ENCODE measurements at regions not wholly inside any gene's neighbourhood (a gene's known extent, or its start where the extent isn't known, plus 50 kb on each side); places are given as distances from the start of the nearest gene placed in this dataset.

DNA sequence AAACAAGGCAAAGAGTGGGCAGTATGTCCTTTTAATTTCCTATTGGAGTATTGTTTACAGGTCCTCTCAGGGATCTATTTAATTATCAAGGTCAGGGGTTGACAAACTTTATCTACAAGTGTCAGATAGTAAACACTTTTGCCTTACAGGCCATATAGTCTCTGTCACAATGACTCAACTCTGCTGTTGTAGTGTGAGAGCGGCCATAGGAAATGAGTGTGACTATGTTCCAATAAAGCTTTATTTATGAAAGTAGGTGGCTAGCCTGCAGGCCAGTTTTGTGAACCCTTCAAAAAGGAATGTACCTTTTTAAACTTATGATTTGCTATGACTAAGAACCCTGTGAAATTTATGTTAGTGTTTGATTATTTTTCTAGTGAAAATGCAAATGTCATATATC, 156.1 kb downstream of the GPAT3 start:
- no peak overlapping the region for H3K4me3 ChIP-seq (ENCODE audit: low read depth, low read length)
- TF ChIP-seq, protein P1, sequence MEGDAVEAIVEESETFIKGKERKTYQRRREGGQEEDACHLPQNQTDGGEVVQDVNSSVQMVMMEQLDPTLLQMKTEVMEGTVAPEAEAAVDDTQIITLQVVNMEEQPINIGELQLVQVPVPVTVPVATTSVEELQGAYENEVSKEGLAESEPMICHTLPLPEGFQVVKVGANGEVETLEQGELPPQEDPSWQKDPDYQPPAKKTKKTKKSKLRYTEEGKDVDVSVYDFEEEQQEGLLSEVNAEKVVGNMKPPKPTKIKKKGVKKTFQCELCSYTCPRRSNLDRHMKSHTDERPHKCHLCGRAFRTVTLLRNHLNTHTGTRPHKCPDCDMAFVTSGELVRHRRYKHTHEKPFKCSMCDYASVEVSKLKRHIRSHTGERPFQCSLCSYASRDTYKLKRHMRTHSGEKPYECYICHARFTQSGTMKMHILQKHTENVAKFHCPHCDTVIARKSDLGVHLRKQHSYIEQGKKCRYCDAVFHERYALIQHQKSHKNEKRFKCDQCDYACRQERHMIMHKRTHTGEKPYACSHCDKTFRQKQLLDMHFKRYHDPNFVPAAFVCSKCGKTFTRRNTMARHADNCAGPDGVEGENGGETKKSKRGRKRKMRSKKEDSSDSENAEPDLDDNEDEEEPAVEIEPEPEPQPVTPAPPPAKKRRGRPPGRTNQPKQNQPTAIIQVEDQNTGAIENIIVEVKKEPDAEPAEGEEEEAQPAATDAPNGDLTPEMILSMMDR (IDR thresholded peaks at IDR 0.05; ENCODE audit: insufficient read depth, low read depth, low read length, missing control alignments), result no peak
- DNase-seq (ENCODE audit: low read depth), result no peak

DNA sequence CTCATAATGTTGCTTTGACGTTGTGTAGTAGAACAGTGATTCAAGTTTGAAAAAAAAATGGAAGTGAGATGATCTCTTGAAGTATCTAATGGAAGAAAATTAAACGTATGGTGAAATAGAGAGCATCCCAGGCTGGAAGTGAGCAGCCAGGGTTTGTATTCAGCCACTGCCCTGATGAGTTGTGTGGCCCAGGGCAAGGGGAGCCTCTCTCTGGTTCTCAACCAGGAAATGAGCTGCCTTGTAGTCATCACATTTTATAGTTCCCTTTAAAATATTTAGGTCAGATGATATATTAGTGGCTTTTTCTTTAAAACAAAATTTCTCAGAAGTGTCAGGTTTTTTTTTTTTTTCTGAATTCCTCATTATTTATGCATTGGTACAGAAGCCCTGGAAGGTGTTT, 150.3 kb downstream of the GPAT3 start:
- no peak for DNase-seq (ENCODE audit: low read depth)
- TF ChIP-seq, protein P1 (IDR thresholded peaks at IDR 0.05; ENCODE audit: insufficient read depth, low read depth, low read length, missing control alignments), result no peak
- no peak overlapping the region for H3K4me3 ChIP-seq (ENCODE audit: low read depth, low read length)

DNA sequence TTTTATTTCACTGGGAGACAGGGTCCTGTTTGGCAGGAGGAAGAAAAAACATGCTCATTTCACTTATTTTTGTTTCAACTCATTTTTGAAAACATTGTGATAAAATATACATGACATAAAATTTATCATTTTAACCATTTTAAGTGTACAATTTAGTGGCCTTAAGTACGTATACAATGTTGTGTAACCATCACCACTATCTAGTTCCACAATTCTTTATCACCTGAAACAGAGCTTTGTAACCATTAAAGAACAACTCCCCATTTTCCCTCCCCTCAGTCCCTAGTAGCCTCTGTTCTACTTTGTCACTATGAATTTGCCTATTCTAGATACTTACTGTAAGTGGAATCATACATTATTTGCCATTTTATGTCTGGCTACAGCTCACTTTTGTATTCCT, 143.8 kb downstream of the GPAT3 start:
- TF ChIP-seq, protein P1 (IDR thresholded peaks at IDR 0.05; ENCODE audit: insufficient read depth, low read depth, low read length, missing control alignments), result no peak
- no peak overlapping the region for H3K4me3 ChIP-seq (ENCODE audit: low read depth, low read length)
- no peak for DNase-seq (ENCODE audit: low read depth)

GRCh38 chr4:83679254-83679653, 143.3 kb downstream of the GPAT3 start:
- DNase-seq (ENCODE audit: low read depth), result no peak
- no peak overlapping the region for H3K4me3 ChIP-seq (ENCODE audit: low read depth, low read length)
- TF ChIP-seq, protein P1 (IDR thresholded peaks at IDR 0.05; ENCODE audit: insufficient read depth, low read depth, low read length, missing control alignments), result no peak

GRCh38 chr4:83677656-83678055, 141.7 kb downstream of the GPAT3 start:
- H3K4me3 ChIP-seq (ENCODE audit: low read depth, low read length), result no peak overlapping the region
- no peak for DNase-seq (ENCODE audit: low read depth)
- TF ChIP-seq, protein P1 (IDR thresholded peaks at IDR 0.05; ENCODE audit: insufficient read depth, low read depth, low read length, missing control alignments), result no peak

DNA sequence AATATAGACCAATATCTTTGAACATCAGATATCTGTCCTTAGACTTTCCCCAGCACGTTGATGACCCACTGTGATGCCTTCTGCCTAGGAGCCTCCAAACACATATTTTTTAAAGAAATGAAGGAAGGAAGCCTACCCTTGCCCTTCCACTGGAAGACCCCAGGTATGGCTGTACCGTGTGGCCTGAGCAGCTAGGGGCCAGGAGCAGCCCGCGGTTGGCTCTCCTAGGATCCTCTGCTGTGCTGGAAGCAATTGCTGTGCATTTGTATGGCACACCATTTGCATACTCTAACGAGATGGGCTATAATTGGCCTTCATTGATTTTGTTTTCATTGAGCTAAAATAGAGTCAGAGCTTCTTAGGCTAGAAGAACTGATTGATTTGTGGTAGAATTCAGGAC, 128.8 kb downstream of the GPAT3 start:
- TF ChIP-seq, protein P1 (IDR thresholded peaks at IDR 0.05; ENCODE audit: insufficient read depth, low read depth, low read length, missing control alignments), result no peak
- no peak for DNase-seq (ENCODE audit: low read depth)
- no peak overlapping the region for H3K4me3 ChIP-seq (ENCODE audit: low read depth, low read length)

GRCh38 chr4:83664071-83664470, 128.2 kb downstream of the GPAT3 start:
- no peak overlapping the region for H3K4me3 ChIP-seq (ENCODE audit: low read depth, low read length)
- no peak for DNase-seq (ENCODE audit: low read depth)
- TF ChIP-seq, protein P1 (IDR thresholded peaks at IDR 0.05; ENCODE audit: insufficient read depth, low read depth, low read length, missing control alignments), result no peak
